ENCODE measurements at regions not wholly inside any gene's neighbourhood (a gene's known extent, or its start where the extent isn't known, plus 50 kb on each side); places are given as distances from the start of the nearest gene placed in this dataset.
"Not testable (repeated sequence)": the region's sequence is repeated elsewhere in the genome, so short reads cannot be mapped to it uniquely, and the experiment has no call there.

GRCh38 chr10:46105856-46106409, 59.9 kb upstream of the MSMB start:
- not testable (repeated sequence) for TF ChIP-seq SUZ12 (IDR thresholded peaks at IDR 0.05; ENCODE audit: extremely low read depth, insufficient read depth, insufficient read length); ZNF274 (IDR thresholded peaks at IDR 0.05; ENCODE audit: low read depth, low read length)
